T-helper 2 cell (primary cell): ENCODE measurements at regions not wholly inside any gene's neighbourhood (a gene's known extent, or its start where the extent isn't known, plus 50 kb on each side); places are given as distances from the start of the nearest gene placed in this dataset.

Source experiments
- DNase-seq, 5 experiments: peaks; one replicate each; pipeline versions ENCODE4 v3.0.0 to v3.0.0-alpha.2; 2012 to 2022

DNA sequence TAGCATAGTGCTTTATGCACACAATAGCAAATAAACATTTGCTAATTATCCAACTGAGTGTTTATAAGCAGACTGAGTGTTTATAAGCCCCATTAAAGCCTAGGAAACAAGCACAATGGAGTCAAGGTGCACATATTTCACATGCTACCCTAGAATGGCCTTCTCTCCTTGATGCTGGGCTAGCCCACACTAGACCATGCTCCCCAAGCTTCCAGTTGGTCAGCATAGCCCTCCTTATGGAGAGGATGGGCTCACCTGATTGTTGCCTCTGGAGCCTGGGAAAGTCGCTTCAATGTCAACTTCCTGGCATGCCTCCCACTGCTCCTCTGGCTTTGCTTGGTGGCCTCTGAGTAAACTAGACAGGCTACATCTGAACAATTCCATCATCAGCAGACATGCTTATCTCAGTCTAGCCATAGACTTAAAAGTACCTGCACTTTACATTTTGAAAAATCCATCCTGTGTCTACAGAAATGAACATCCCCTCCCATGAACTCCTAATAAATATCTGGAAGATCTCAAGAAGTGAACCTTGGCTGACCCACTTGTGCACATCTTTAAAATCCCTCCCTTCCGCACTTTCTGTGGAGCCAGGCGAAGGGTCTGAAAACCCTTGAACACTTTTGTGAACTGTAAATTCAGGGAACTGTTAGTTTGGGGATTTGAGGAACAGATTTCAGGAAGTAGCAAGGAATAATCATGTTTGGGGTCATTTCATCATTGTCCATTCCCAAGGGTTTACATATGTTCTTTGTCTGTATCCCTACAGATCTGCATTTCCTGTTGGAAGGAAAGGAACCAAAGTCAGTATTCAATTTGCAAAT is 486.6 kb downstream of the ARHGEF28 start:
- DNase-seq = no peak

- no peak for DNase-seq
Measured at GRCh38 chr5:74111764-74112163, 485.8 kb downstream of the ARHGEF28 start.

GRCh38 chr5:74109344-74109743 is 483.3 kb downstream of the ARHGEF28 start:
- DNase-seq = no peak

- no peak for DNase-seq
Measured at GRCh38 chr5:74107899-74108298, 481.9 kb downstream of the ARHGEF28 start.

DNA sequence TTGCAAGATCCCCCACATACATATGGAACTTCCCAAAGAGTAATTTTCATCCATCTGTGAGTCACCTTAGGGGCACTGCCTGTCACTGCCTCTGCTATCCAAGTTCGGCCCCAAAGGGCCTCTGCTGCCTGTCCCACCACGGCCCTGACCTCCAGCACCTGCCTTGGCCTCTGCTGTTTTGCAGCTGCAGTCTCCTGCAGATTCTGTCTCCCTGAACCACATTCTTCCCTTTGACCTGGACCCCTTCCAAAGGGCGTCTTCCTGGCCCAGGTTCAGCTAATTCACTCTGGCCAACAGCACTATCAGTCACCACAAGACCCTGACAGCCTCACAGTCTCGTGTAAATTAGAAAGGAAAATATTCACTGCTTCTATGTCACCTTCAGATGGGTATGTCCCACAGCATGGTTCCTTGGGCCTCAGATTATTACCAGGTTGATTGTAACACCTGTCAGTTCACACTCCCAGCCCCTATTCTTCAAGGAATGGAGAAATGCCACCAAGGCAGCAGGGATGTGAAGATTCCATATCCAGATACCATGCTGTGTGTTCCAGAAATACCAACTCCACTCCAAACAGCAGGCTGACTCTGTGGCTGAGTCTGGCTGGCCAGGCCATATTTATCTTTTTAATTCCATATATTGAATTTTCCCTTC is 479.3 kb downstream of the ARHGEF28 start:
- no peak for DNase-seq

- no peak for DNase-seq
Measured at GRCh38 chr5:74103131-74104023, 477.4 kb downstream of the ARHGEF28 start.

GRCh38 chr5:74100268-74100665 is 474.3 kb downstream of the ARHGEF28 start:
- no peak for DNase-seq

DNA sequence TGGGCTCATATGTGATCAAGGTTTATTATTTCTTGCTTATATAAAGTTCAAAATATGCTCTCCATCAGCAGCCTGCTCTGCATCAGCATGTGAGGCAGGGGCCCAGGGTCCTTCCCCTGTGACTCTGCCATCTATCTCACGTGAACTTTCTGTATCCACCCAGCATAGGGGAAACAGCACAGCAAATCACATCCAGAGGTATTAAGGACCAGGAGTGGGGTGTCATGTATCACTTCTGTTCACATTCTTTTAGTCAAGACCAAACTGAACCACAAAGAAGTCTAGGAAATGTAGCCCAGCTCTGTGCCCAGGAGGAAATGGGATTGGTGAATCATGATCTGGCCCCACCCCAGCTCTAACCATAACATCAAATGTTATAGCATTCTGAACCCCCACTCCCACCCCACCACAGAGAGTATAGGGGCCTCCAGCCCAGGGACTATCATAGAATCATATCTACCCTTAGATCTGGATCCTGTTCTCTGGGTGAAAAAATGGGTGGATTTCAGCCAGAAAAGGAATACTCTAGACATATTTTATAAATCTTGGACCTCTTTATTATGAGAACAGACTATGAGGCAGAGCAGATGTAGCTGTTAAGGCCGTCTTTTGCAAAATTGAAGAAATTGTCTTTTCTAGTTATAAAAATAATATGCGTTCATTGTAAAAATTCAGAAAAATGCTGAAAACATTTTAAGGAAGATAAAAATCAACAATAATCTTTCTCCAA is 473.7 kb downstream of the ARHGEF28 start:
- no peak for DNase-seq

GRCh38 chr5:74098941-74099340 is 472.9 kb downstream of the ARHGEF28 start:
- no peak for DNase-seq

DNA sequence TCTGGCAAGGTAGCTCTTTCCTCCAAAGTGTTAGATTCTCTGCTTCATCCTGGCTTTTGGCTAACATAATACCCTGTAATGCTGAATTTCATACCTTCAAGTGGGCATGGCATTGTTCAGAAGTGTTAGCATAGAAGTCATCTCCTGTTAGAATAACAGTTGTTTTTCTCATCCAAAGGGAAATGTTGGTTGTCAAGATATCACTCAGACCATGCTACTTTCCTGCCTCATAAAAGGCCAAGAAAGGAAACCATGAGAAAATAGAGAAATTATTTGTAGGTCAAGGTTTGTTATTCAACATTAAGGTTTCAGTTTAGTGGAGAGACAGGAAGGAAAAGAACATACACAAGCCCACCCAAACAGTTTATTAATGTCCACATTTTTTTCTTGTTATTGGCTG is 472.5 kb downstream of the ARHGEF28 start:
- no peak for DNase-seq

GRCh38 chr5:74096325-74096724 is 470.3 kb downstream of the ARHGEF28 start:
- DNase-seq = no peak

DNA sequence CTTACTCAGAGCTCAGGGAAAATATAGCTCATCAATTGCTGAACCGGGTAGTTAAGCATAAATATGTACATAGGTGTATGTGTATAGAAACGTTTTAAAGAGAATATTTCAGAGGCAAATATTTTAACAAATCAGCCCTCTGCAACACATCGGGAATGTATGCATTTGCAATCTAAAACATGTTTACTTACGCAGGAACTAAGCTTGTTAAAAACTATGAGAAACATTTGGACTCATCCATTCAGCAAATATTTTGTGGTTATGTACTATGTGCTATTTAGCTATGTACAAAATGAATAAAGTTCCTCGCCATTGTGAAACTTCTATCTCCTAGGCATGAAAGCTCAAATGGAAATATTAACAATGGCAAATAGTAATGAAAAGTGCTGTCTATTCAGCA is 469.9 kb downstream of the ARHGEF28 start:
- DNase-seq = no peak

- no peak for DNase-seq
Measured at GRCh38 chr5:74094782-74095108, 468.7 kb downstream of the ARHGEF28 start.

DNA sequence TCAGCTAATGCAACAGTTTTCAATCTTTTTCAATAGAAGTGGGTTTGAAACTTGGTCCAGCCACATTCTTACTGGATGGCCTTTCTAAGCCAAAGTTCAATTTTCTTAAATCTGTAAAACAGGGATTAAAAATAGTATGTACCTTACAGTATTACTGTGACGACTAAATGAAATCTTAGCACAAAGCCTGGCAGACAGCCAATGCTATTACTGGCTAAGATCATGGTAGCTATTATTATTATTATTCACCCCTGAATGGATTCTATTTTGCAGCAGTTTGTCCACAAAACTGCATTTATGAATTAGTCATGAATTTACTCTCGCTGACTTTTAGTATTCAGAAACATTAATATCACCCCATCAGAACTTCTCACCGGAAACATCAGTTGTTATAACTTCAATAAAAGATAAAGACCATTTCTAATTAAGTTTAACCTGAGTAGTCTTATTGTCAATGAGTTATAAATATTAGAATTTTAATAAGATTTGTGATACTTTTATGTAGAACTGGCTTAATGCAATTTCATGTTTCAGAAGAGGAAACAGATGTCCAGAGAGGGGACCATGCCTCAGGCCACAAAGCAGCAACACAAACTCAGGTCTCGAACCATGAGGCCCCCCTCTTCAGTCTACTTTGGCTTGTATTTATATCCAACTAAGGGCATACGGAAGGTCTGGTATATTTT is 468.2 kb downstream of the ARHGEF28 start:
- no peak for DNase-seq

DNA sequence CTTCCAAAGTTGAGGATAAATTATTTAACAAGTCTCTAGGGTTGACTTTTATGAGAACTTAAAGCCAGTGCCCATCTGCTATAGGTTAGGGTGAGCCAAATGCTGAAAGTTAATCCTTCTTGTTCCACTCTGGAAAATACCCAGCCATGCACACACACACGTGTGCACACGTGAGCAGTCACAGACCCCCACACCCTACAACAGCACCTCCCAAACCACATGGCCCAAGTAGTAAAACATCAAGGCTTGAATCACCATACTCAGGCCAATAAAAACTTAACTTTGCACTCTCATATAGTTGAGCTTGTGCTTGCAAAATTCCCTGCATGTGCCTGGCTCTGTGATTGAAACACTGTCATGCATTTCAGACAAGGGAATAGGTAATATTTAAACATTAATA is 467.6 kb downstream of the ARHGEF28 start:
- DNase-seq = no peak

- DNase-seq = no peak
Measured at GRCh38 chr5:74092766-74093165, 466.8 kb downstream of the ARHGEF28 start.

GRCh38 chr5:74085782-74086181 is 459.8 kb downstream of the ARHGEF28 start:
- DNase-seq = no peak

DNA sequence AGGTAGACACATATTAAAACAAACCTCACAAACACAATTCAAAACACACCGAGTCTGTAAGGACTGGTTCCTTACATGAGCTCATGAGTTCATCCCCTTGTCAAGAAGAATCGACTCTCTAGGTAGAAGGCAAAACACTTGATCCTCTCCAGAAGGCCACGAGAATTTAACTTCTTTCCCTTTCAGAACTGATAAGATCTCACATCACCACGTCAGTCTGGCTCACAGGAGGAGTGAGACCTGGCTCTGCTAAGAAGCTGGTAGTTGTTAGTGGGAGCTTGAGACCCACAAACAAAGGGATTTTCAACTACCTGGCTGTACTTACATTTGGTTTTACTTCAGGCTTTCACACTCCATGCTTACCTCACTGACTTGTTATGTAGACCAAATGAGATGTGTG is 459.2 kb downstream of the ARHGEF28 start:
- peak in 1 of 5 experiments; percentile 8 for DNase-seq

- DNase-seq = no peak
Measured at GRCh38 chr5:74083096-74083791, 457.2 kb downstream of the ARHGEF28 start.

DNA sequence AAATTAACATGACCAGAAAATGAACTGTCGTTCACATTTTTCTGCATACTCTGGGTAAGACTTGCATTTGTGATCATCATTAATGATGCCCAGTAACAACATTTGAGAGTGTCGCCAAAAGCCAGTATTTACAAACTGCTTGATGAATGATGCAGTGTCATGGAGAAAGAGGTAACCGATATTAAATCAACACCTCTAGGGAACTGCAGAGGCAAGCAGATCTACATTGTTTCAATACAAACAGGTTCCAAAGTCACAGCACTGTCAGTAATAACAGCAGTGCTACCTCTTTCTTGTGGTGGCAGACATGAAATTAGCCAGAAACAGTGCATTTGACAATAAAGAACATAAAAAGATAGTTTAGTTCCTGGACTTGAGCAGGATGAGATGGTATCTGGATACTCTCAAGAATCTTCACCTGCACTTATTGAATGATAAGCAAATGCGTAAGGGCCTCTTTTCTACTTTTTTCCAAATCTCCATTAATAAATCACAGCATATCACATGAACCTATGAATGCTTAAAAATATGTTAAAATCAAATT is 456.6 kb downstream of the ARHGEF28 start:
- no peak for DNase-seq

GRCh38 chr5:74081126-74081525 is 455.1 kb downstream of the ARHGEF28 start:
- no peak for DNase-seq
